ENCODE measurements at regions not wholly inside any gene's neighbourhood (a gene's known extent, or its start where the extent isn't known, plus 50 kb on each side); places are given as distances from the start of the nearest gene placed in this dataset.

GRCh38 chr2:77640924-77641323 is 118.7 kb upstream of the LRRTM4 start:
- Mint-ChIP-seq H3K36me3 (ENCODE audit: insufficient read depth in 1 of 3, low read depth in 3 of 3) (peaks cover 6 to 20% (median 11%) of the 10 kb centered on the region in 3 experiments; a peak in 6 of 7 replicates), H3K9me3 (peaks cover 24 to 31% of the 10 kb centered on the region in 2 experiments)

More at GRCh38 chr2:77640924-77641323, 118.7 kb upstream of the LRRTM4 start:
- Histone ChIP-seq H4K8ac (replicated peaks; ENCODE audit: insufficient read length, low read depth, low read length) (no peak overlapping the region), H3K4me2 (ENCODE audit: insufficient read depth, insufficient read length, low read length) (no peak overlapping the region), H2BK5ac (ENCODE audit: insufficient read length, low read length) (no peak overlapping the region), H2BK12ac (ENCODE audit: insufficient read length, low read depth, low read length) (no peak overlapping the region), H3K27ac (ENCODE audit: insufficient read length, low read depth, low read length) (no peak overlapping the region), H3K56ac (ENCODE audit: insufficient read length, low read depth, low read length) (no peak overlapping the region), H2BK120ac (ENCODE audit: low read depth, low read length, poor library complexity, severe bottlenecking) (no peak overlapping the region), H3K18ac (ENCODE audit: insufficient read length, low read depth, low read length) (no peak overlapping the region), H2AFZ (ENCODE audit: low read length) (no peak overlapping the region), H3K79me2 (ENCODE audit: insufficient read depth, low read length) (no peaks in the 10 kb centered on the region), H3K79me1 (ENCODE audit: insufficient read depth, low read depth, low read length, poor library complexity, severe bottlenecking) (no peaks in the 10 kb centered on the region), H2BK20ac (ENCODE audit: low read depth, low read length, poor library complexity, severe bottlenecking) (no peak overlapping the region), H3K9ac (ENCODE audit: extremely low read depth, insufficient read length, low read length) (no peak overlapping the region), H3K27me3 (ENCODE audit: insufficient read depth, low read length) (no peaks in the 10 kb centered on the region), H3K9me3 (ENCODE audit: control insufficient read depth, low read depth, low read length) (no peaks in the 10 kb centered on the region), H3K14ac (ENCODE audit: insufficient read depth, low read length) (no peak overlapping the region), H4K20me1 (ENCODE audit: control insufficient read depth, insufficient read depth, insufficient read length) (no peaks in the 10 kb centered on the region), H2BK15ac (ENCODE audit: low read depth, low read length) (no peak overlapping the region), H4K5ac (ENCODE audit: insufficient read length, low read depth, low read length) (no peak overlapping the region), H3K4ac (ENCODE audit: low read depth, low read length) (no peak overlapping the region), H3K23me2 (ENCODE audit: insufficient read length, low read depth, low read length, poor library complexity, severe bottlenecking) (no peaks in the 10 kb centered on the region), H4K91ac (ENCODE audit: insufficient read length, low read depth, low read length) (no peak overlapping the region), H3T11ph (ENCODE audit: low read length) (no peak overlapping the region), H2AK5ac (ENCODE audit: insufficient read length, low read length) (no peak overlapping the region), H3K23ac (ENCODE audit: insufficient read length, low read depth, low read length) (no peak overlapping the region), H3K4me1 (ENCODE audit: insufficient read depth, low read length) (no peaks in the 10 kb centered on the region)
- no peaks in the 10 kb centered on the region for H3K4me1 Mint-ChIP-seq
- H3K27me3 Mint-ChIP-seq (ENCODE audit: low read depth): no peaks in the 10 kb centered on the region; the same call in 1 of the 2 replicates
- no peak overlapping the region for H3K27ac Mint-ChIP-seq
- TF ChIP-seq CTCF (conservative IDR thresholded peaks at IDR 0.05): no peak
- whole genome bisulfite sequencing (ENCODE audit: extremely low coverage, insufficient read length, low lambda C conversion rate): no CpG with 5 or more reads among the region's 1 CpG
- DNase-seq: no peak
- H3K4me3 Mint-ChIP-seq: no peak overlapping the region

All from H9 (cell line).